SK-N-SH (cell line): ENCODE measurements at regions not wholly inside any gene's neighbourhood (a gene's known extent, or its start where the extent isn't known, plus 50 kb on each side); places are given as distances from the start of the nearest gene placed in this dataset.

Experiments
- CTCF ChIA-PET: fragments of 300-600, 350-600 bp; formaldehyde crosslinking; extraction: SDS; loops from one replicate; lab custom pipeline; 2021; lab: Yijun Ruan, JAX
- POLR2A ChIA-PET: fragments of 350-600 bp; sonication (Branson Sonifier 250); formaldehyde crosslinking; extraction: SDS; loops from one replicate; lab custom pipeline; 2020; ENCODE audit warnings: antibody characterized with exemption, inconsistent platforms; lab: Yijun Ruan, JAX
- DNase-seq: peaks from one replicate; pipeline ENCODE4 v3.0.0; 2012
- H2AFZ ChIP-seq: fragments of 200-600 bp; sonication (generic); 2 replicates; pipeline ENCODE4 v1.8.1; 2016; ENCODE audit warnings: antibody characterized with exemption, mild to moderate bottlenecking, low read depth
- H3F3A ChIP-seq: fragments of 200-600 bp; sonication (generic); replicated peaks from 2 replicates; pipeline ENCODE3; 2016; ENCODE audit warnings: antibody characterized with exemption, mild to moderate bottlenecking; ENCODE audit not compliant: insufficient read depth
- H3K27ac ChIP-seq, 2 experiments: fragments of 200-500 bp in 1 of 2; fragments of 200-600 bp in 1 of 2; sonication (Bioruptor generic) in 1 of 2; sonication (generic), shearing (Covaris generic) in 1 of 2; 2 replicates each; pipeline versions ENCODE4 v1.5.1 to v1.6.1; 2014 to 2016; ENCODE audit warnings: low read depth in 2 of 2, inconsistent platforms in 1 of 2, low read length in 1 of 2, mild to moderate bottlenecking in 1 of 2, mixed read lengths in 1 of 2
- H3K27me3 ChIP-seq: fragments of 200-600 bp; sonication (generic), shearing (Covaris generic); 2 replicates; pipeline ENCODE4 v1.6.1; 2016; ENCODE audit warnings: mixed run types; ENCODE audit not compliant: insufficient read depth
- H3K36me3 ChIP-seq, 2 experiments: fragments of 200-500 bp in 1 of 2; fragments of 200-600 bp in 1 of 2; sonication (Bioruptor generic) in 1 of 2; sonication (generic) in 1 of 2; replicated peaks in 1 of 2; 2 replicates each; pipeline versions ENCODE3 to v1.5.1; 2014 to 2016; ENCODE audit warnings: low read length in 1 of 2, mild to moderate bottlenecking in 1 of 2; ENCODE audit not compliant: insufficient read depth in 2 of 2, control insufficient read depth in 1 of 2
- H3K4me1 ChIP-seq, 2 experiments: fragments of 200-500 bp in 1 of 2; fragments of 200-600 bp in 1 of 2; sonication (Bioruptor generic) in 1 of 2; sonication (generic), shearing (Covaris generic) in 1 of 2; 2 replicates each; pipeline versions ENCODE4 v1.5.1 to v1.6.1; 2014 to 2016; ENCODE audit warnings: low read depth in 1 of 2, low read length in 1 of 2, mixed run types in 1 of 2; ENCODE audit not compliant: insufficient read depth in 2 of 2, control insufficient read depth in 1 of 2
- H3K4me2 ChIP-seq: fragments of 200-600 bp; sonication (generic), shearing (Covaris generic); 2 replicates; pipeline ENCODE4 v1.6.1; 2017; ENCODE audit warnings: mixed run types
- H3K4me3 ChIP-seq, 2 experiments: fragments of 200-500 bp in 1 of 2; fragments of 200-600 bp in 1 of 2; sonication (Bioruptor generic) in 1 of 2; sonication (generic), shearing (Covaris generic) in 1 of 2; 2 replicates each; pipeline versions ENCODE4 v1.5.1 to v1.8.1; 2014 to 2016; ENCODE audit warnings: low read depth in 2 of 2, inconsistent platforms in 1 of 2, low read length in 1 of 2, mild to moderate bottlenecking in 1 of 2, mixed read lengths in 1 of 2, moderate library complexity in 1 of 2
- H3K79me2 ChIP-seq: fragments of 200-600 bp; sonication (generic); 2 replicates; pipeline ENCODE4 v1.8.1; 2017; ENCODE audit warnings: mild to moderate bottlenecking; ENCODE audit not compliant: insufficient read depth
- H3K9ac ChIP-seq: fragments of 200-600 bp; sonication (generic); 2 replicates; pipeline ENCODE4 v1.6.1; 2017; ENCODE audit warnings: mixed run types
- H3K9me2 ChIP-seq: fragments of 200-600 bp; sonication (generic); 2 replicates; pipeline ENCODE4 v1.6.1; 2017; ENCODE audit warnings: mixed run types
- H3K9me3 ChIP-seq: fragments of 200-600 bp; sonication (generic); 2 replicates; pipeline ENCODE4 v1.6.1; 2017; ENCODE audit warnings: mixed run types, mild to moderate bottlenecking, moderate library complexity
- H4K20me1 ChIP-seq: fragments of 200-600 bp; sonication (generic); 2 replicates; pipeline ENCODE4 v1.6.1; 2017; ENCODE audit warnings: mild to moderate bottlenecking, mixed run types; ENCODE audit not compliant: insufficient read depth
- ELF1 ChIP-seq: IDR thresholded peaks from 2 replicates; pipeline ENCODE4 v1.4.0; 2012
- EP300 ChIP-seq, 2 experiments: IDR thresholded peaks; 2 replicates each; pipeline versions ENCODE4 v1.4.0 to v1.6.1; 2012; ENCODE audit warnings: borderline replicate concordance in 1 of 2, low read depth in 1 of 2, low read length in 1 of 2
- EZH2phosphoT487 ChIP-seq: fragments of 200-600 bp; sonication (generic); IDR thresholded peaks from 2 replicates; pipeline ENCODE4 v1.6.1; 2017; ENCODE audit warnings: low read depth, mixed run types, mild to moderate bottlenecking, antibody characterized with exemption, moderate library complexity, borderline replicate concordance
- GABPA ChIP-seq: IDR thresholded peaks from 2 replicates; pipeline ENCODE4 v1.4.0; 2012; ENCODE audit warnings: low read depth, mild to moderate bottlenecking
- GATA2 ChIP-seq: sonication (generic); formaldehyde crosslinking; IDR thresholded peaks from 2 replicates; pipeline ENCODE4 v1.5.0; 2020; ENCODE audit warnings: mild to moderate bottlenecking, missing genetic modification reagents
- NFIC ChIP-seq: IDR thresholded peaks from 2 replicates; pipeline ENCODE4 v1.4.0; 2012; ENCODE audit warnings: borderline replicate concordance
- POLR2AphosphoS5 ChIP-seq: IDR thresholded peaks from 2 replicates; pipeline ENCODE4 v1.6.1; 2012; ENCODE audit warnings: low read depth, low read length
- RCOR1 ChIP-seq: fragments of 150-350 bp; IDR thresholded peaks from 2 replicates; pipeline ENCODE4 v1.6.1; 2017; ENCODE audit warnings: antibody characterized with exemption, low read length
- RFX5 ChIP-seq: IDR thresholded peaks from 2 replicates; pipeline ENCODE4 v1.6.1; 2012; ENCODE audit warnings: mild to moderate bottlenecking, improper control_type of control experiment, low read length
- RXRA ChIP-seq: IDR thresholded peaks from 2 replicates; pipeline ENCODE4 v1.4.0; 2012; ENCODE audit warnings: low read depth, mild to moderate bottlenecking, borderline replicate concordance
- SIN3A ChIP-seq: IDR thresholded peaks from 2 replicates; pipeline ENCODE4 v1.6.1; 2012; ENCODE audit warnings: low read depth, mild to moderate bottlenecking, low read length, moderate library complexity, borderline replicate concordance
- SMC3 ChIP-seq: IDR thresholded peaks from 2 replicates; pipeline ENCODE4 v1.6.1; 2012; ENCODE audit warnings: low read depth, low read length, improper control_type of control experiment
- TAF1 ChIP-seq: IDR thresholded peaks from 2 replicates; pipeline ENCODE4 v1.6.1; 2012; ENCODE audit warnings: low read depth, mild to moderate bottlenecking, low read length, moderate library complexity, borderline replicate concordance
- TEAD4 ChIP-seq: IDR thresholded peaks from 2 replicates; pipeline ENCODE4 v1.4.0; 2012; ENCODE audit warnings: mild to moderate bottlenecking, borderline replicate concordance; ENCODE audit not compliant: insufficient read depth
- YY1 ChIP-seq: IDR thresholded peaks from 2 replicates; pipeline ENCODE4 v1.4.0; 2012; ENCODE audit warnings: low read depth, mild to moderate bottlenecking
- whole genome bisulfite sequencing: methylation state at CpG from one replicate; pipeline ENCODE4 v1.1.6; 2017; ENCODE audit warnings: low lambda C conversion rate; 5-methylcytosine and 5-hydroxymethylcytosine counted together
- TF ChIP-seq, protein P1 (sequence below): fragments of 150-350 bp; IDR thresholded peaks from 2 replicates; pipeline ENCODE4 v1.6.1; 2016; ENCODE audit warnings: mild to moderate bottlenecking, low read depth, low read length
- TF ChIP-seq, protein P2 (sequence below): fragments of 150-350 bp; IDR thresholded peaks from 2 replicates; pipeline ENCODE4 v1.6.1; 2017; ENCODE audit warnings: antibody characterized with exemption, low read length, low read depth, borderline replicate concordance
- TF ChIP-seq, protein P3 (sequence below): IDR thresholded peaks from 2 replicates; pipeline ENCODE4 v1.6.1; 2012; ENCODE audit warnings: mild to moderate bottlenecking, low read depth, low read length, moderate library complexity

DNA sequence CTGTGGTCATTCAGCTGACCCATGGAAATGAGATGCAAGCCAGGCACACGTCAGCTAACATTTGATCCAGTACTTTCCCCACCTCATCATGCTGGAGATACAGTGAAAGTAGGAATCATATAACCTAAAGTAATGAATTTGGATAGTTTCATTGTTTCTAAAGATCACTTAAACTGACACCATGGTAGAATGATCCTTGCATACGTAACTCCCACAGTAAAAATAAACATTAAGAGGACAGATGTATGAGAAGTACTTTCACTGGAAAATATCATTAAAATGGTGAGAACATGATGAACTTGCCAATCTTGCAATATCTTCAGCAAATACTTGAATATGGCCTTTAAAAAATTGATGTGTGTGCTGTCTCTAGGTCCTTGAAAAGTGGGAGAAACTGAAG is 85.4 kb downstream of the MAIP1 start:
- Histone ChIP-seq H3K9me3 (no peaks in the 10 kb centered on the region), H3K4me3 (no peak overlapping the region), H3K27ac (no peak overlapping the region), H3K36me3 (no peaks in the 10 kb centered on the region), H3K9ac (no peak overlapping the region), H3K4me2 (no peak overlapping the region), H3K79me2 (no peaks in the 10 kb centered on the region), H3F3A (no peaks in the 10 kb centered on the region), H2AFZ (no peak overlapping the region), H3K4me1 (peaks cover 0 to 4% of the 10 kb centered on the region in 2 experiments; a peak in 2 of 4 replicates)
- TF ChIP-seq SIN3A, result no peak
- no peak for TF ChIP-seq EP300 (IDR thresholded peaks at IDR 0.05; ENCODE audit: borderline replicate concordance in 1 of 2, low read depth in 1 of 2, low read length in 1 of 2)
- TF ChIP-seq EZH2phosphoT487, result no peak
- TF ChIP-seq TAF1, result no peak
- no peak for TF ChIP-seq GABPA
- no peak for TF ChIP-seq SMC3
- TF ChIP-seq, all 33 proteins: peak for 0
- Histone ChIP-seq H4K20me1 (no peaks in the 10 kb centered on the region), H3K9me2 (no peaks in the 10 kb centered on the region), H3K27me3 (no peaks in the 10 kb centered on the region)
- CTCF ChIA-PET, result interaction anchor here (1.2 to 1.3 kb wide), 2 partner anchors 11 to 61 kb away, joined by 3 read pairs; no protein-coding TSS in a partner anchor
- WGBS, result 84% methylated on average over 2 of the region's 2 CpGs
- POLR2A ChIA-PET, result no interaction called here
- DNase-seq, result no peak

DNA sequence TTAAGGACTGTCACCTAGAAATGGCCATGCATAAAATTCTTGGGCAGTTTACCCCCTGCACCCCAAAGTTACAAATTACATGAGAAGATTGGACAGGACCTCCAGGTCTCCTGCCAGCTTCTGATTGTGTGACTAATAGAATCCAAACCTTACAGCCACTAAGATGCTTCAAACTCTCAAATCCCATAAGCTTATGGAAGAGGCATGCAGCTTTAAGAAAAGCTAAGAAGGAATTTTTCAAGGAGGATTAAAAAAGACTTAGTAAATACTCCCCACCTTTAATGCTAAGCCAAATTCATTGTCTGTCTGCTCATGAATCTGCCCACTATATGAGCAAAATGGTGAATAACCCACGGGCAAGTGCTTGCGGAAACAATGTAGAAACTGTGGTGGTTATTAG is 86.3 kb downstream of the MAIP1 start:
- TF ChIP-seq, protein P1, sequence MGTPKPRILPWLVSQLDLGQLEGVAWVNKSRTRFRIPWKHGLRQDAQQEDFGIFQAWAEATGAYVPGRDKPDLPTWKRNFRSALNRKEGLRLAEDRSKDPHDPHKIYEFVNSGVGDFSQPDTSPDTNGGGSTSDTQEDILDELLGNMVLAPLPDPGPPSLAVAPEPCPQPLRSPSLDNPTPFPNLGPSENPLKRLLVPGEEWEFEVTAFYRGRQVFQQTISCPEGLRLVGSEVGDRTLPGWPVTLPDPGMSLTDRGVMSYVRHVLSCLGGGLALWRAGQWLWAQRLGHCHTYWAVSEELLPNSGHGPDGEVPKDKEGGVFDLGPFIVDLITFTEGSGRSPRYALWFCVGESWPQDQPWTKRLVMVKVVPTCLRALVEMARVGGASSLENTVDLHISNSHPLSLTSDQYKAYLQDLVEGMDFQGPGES, result no peak
- no peak for TF ChIP-seq RCOR1
- no peak for TF ChIP-seq RFX5
- no peak for TF ChIP-seq TEAD4
- no peak for TF ChIP-seq GATA2
- TF ChIP-seq EP300 (IDR thresholded peaks at IDR 0.05; ENCODE audit: borderline replicate concordance in 1 of 2, low read depth in 1 of 2, low read length in 1 of 2), result no peak
- TF ChIP-seq EZH2phosphoT487, result no peak
- no peak for TF ChIP-seq RXRA
- no peak for TF ChIP-seq ELF1
- no peak for TF ChIP-seq POLR2AphosphoS5
- no peak for TF ChIP-seq NFIC
- TF ChIP-seq, protein P2, sequence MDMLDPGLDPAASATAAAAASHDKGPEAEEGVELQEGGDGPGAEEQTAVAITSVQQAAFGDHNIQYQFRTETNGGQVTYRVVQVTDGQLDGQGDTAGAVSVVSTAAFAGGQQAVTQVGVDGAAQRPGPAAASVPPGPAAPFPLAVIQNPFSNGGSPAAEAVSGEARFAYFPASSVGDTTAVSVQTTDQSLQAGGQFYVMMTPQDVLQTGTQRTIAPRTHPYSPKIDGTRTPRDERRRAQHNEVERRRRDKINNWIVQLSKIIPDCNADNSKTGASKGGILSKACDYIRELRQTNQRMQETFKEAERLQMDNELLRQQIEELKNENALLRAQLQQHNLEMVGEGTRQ, result no peak
- TF ChIP-seq YY1, result no peak
- TF ChIP-seq, protein P3, sequence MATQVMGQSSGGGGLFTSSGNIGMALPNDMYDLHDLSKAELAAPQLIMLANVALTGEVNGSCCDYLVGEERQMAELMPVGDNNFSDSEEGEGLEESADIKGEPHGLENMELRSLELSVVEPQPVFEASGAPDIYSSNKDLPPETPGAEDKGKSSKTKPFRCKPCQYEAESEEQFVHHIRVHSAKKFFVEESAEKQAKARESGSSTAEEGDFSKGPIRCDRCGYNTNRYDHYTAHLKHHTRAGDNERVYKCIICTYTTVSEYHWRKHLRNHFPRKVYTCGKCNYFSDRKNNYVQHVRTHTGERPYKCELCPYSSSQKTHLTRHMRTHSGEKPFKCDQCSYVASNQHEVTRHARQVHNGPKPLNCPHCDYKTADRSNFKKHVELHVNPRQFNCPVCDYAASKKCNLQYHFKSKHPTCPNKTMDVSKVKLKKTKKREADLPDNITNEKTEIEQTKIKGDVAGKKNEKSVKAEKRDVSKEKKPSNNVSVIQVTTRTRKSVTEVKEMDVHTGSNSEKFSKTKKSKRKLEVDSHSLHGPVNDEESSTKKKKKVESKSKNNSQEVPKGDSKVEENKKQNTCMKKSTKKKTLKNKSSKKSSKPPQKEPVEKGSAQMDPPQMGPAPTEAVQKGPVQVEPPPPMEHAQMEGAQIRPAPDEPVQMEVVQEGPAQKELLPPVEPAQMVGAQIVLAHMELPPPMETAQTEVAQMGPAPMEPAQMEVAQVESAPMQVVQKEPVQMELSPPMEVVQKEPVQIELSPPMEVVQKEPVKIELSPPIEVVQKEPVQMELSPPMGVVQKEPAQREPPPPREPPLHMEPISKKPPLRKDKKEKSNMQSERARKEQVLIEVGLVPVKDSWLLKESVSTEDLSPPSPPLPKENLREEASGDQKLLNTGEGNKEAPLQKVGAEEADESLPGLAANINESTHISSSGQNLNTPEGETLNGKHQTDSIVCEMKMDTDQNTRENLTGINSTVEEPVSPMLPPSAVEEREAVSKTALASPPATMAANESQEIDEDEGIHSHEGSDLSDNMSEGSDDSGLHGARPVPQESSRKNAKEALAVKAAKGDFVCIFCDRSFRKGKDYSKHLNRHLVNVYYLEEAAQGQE, result no peak
- Histone ChIP-seq H3K4me3 (no peak overlapping the region), H3K4me2 (no peak overlapping the region), H3K27me3 (no peaks in the 10 kb centered on the region), H3F3A (no peaks in the 10 kb centered on the region), H3K79me2 (no peaks in the 10 kb centered on the region), H3K36me3 (no peaks in the 10 kb centered on the region), H4K20me1 (no peaks in the 10 kb centered on the region), H2AFZ (no peak overlapping the region), H3K4me1 (peaks cover 0 to 4% of the 10 kb centered on the region in 2 experiments; a peak in 2 of 4 replicates), H3K9ac (no peak overlapping the region), H3K9me2 (no peaks in the 10 kb centered on the region), H3K9me3 (no peaks in the 10 kb centered on the region), H3K27ac (no peak overlapping the region)
- POLR2A ChIA-PET, result no interaction called here
- WGBS, result 87% methylated on average over 2 of the region's 2 CpGs
- CTCF ChIA-PET, result interaction anchor here (1.1 to 1.4 kb wide), 2 partner anchors 13 to 56 kb away, joined by 3 read pairs; no protein-coding TSS in a partner anchor
- DNase-seq, result no peak
